Uterus (tissue), 2 donors: ENCODE measurements at regions not wholly inside any gene's neighbourhood (a gene's known extent, or its start where the extent isn't known, plus 50 kb on each side); places are given as distances from the start of the nearest gene placed in this dataset.

ENCODE experiments used
- CTCF ChIP-seq, 4 experiments: fragments of 200-600 bp in 2 of 4; fragments of 450-650 bp in 2 of 4; sonication (generic) in 2 of 4; IDR thresholded peaks; one replicate each; pipeline ENCODE4 v1.5.1; 2016 to 2019; ENCODE audit warnings: antibody characterized with exemption in 4 of 4, mild to moderate bottlenecking in 2 of 4, moderate library complexity in 1 of 4
- POLR2A ChIP-seq, 2 donors: fragments of 450-650 bp; IDR thresholded peaks; one replicate each; pipeline ENCODE4 v1.6.1; 2016; ENCODE audit warnings: antibody characterized with exemption in 2 of 2, mild to moderate bottlenecking in 1 of 2, moderate library complexity in 1 of 2

GRCh38 chr5:164317676-164318075 lies 812.3 kb downstream of the MAT2B start:
- TF ChIP-seq POLR2A (IDR thresholded peaks at IDR 0.05), result no peak
- TF ChIP-seq CTCF (IDR thresholded peaks at IDR 0.05), result no peak
